ENCODE measurements at regions not wholly inside any gene's neighbourhood (a gene's known extent, or its start where the extent isn't known, plus 50 kb on each side); places are given as distances from the start of the nearest gene placed in this dataset.
"Not testable (repeated sequence)": the region's sequence is repeated elsewhere in the genome, so short reads cannot be mapped to it uniquely, and the experiment has no call there.

DNA sequence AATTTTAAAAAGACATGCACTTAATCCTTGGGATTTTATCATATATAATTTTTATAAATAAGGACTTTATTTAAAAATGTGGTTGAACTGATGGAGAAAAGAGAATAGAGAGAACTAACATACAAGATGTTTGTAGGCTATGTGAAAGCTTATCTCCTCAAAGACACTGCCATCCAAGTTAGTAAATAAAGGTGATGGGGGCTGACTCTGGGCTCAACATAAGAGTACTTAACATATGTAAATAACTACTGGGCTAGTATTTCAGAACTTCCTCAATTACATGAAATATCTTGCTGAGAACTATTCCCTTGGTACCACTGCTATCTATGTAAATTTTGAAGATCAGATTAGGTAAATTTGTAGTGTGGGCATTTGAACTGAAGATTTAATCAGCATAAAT lies 1017.3 kb upstream of the PCDH20 start:
- DNase-seq (ENCODE audit: low read depth, low spot score) = no peak

GRCh38 chr13:62432295-62432694 lies 1016.6 kb upstream of the PCDH20 start:
- WGBS (ENCODE audit: insufficient coverage, insufficient read length) = no CpG with 5 or more reads among the region's 1 CpG
- no peak for DNase-seq (ENCODE audit: low read depth, low spot score)

More for the DNA sequence above, 1017.3 kb upstream of the PCDH20 start:
- no peaks in the 10 kb centered on the region for H3K27me3 ChIP-seq (ENCODE audit: control insufficient read depth, insufficient read depth, low read length)
- no peaks in the 10 kb centered on the region for H3K9me3 ChIP-seq (ENCODE audit: control insufficient read depth, insufficient read depth, low read length)
- no peak overlapping the region for H3K4me3 ChIP-seq (ENCODE audit: low read length)
- no peaks in the 10 kb centered on the region for H3K36me3 ChIP-seq (ENCODE audit: control insufficient read depth, insufficient read depth, low read length)
- H3K27ac ChIP-seq (ENCODE audit: low read length) = no peak overlapping the region
- no peaks in the 10 kb centered on the region for H3K4me1 ChIP-seq (ENCODE audit: control insufficient read depth, insufficient read depth, low read length)

GRCh38 chr13:62431852-62432251 lies 1016.2 kb upstream of the PCDH20 start:
- Histone ChIP-seq H3K27me3 (ENCODE audit: control insufficient read depth, insufficient read depth, low read length) (no peaks in the 10 kb centered on the region), H3K4me1 (ENCODE audit: control insufficient read depth, insufficient read depth, low read length) (no peaks in the 10 kb centered on the region), H3K36me3 (ENCODE audit: control insufficient read depth, insufficient read depth, low read length) (no peaks in the 10 kb centered on the region), H3K4me3 (ENCODE audit: low read length) (no peak overlapping the region), H3K9me3 (ENCODE audit: control insufficient read depth, insufficient read depth, low read length) (no peaks in the 10 kb centered on the region), H3K27ac (ENCODE audit: low read length) (no peak overlapping the region)
- no peak for DNase-seq (ENCODE audit: low read depth, low spot score)

More at GRCh38 chr13:62432295-62432694, 1016.6 kb upstream of the PCDH20 start:
- no peaks in the 10 kb centered on the region for H3K4me1 ChIP-seq (ENCODE audit: control insufficient read depth, insufficient read depth, low read length)
- no peaks in the 10 kb centered on the region for H3K36me3 ChIP-seq (ENCODE audit: control insufficient read depth, insufficient read depth, low read length)
- no peak overlapping the region for H3K27ac ChIP-seq (ENCODE audit: low read length)
- H3K9me3 ChIP-seq (ENCODE audit: control insufficient read depth, insufficient read depth, low read length) = no peaks in the 10 kb centered on the region
- H3K4me3 ChIP-seq (ENCODE audit: low read length) = no peak overlapping the region
- no peaks in the 10 kb centered on the region for H3K27me3 ChIP-seq (ENCODE audit: control insufficient read depth, insufficient read depth, low read length)

GRCh38 chr13:62418872-62419271 lies 1003.2 kb upstream of the PCDH20 start:
- H3K27me3 ChIP-seq (ENCODE audit: control insufficient read depth, insufficient read depth, low read length) = no peaks in the 10 kb centered on the region
- no peak for DNase-seq (ENCODE audit: low read depth, low spot score)
- no peaks in the 10 kb centered on the region for H3K9me3 ChIP-seq (ENCODE audit: control insufficient read depth, insufficient read depth, low read length)
- H3K36me3 ChIP-seq (ENCODE audit: control insufficient read depth, insufficient read depth, low read length) = no peaks in the 10 kb centered on the region
- H3K27ac ChIP-seq (ENCODE audit: low read length) = no peak overlapping the region
- H3K4me1 ChIP-seq (ENCODE audit: control insufficient read depth, insufficient read depth, low read length) = no peaks in the 10 kb centered on the region
- WGBS (ENCODE audit: insufficient coverage, insufficient read length) = no CpG with 5 or more reads among the region's 3 CpGs
- no peak overlapping the region for H3K4me3 ChIP-seq (ENCODE audit: low read length)

- no CpG with 5 or more reads among the region's 4 CpGs for WGBS (ENCODE audit: insufficient coverage, insufficient read length)
- no peak for DNase-seq (ENCODE audit: low read depth, low spot score)
- Histone ChIP-seq H3K27ac (ENCODE audit: low read length) (no peak overlapping the region), H3K27me3 (ENCODE audit: control insufficient read depth, insufficient read depth, low read length) (no peaks in the 10 kb centered on the region), H3K4me3 (ENCODE audit: low read length) (no peak overlapping the region), H3K9me3 (ENCODE audit: control insufficient read depth, insufficient read depth, low read length) (no peaks in the 10 kb centered on the region), H3K4me1 (ENCODE audit: control insufficient read depth, insufficient read depth, low read length) (no peaks in the 10 kb centered on the region), H3K36me3 (ENCODE audit: control insufficient read depth, insufficient read depth, low read length) (no peaks in the 10 kb centered on the region)
These were observed 1002.7 kb upstream of the PCDH20 start for GRCh38 chr13:62418376-62418775.

DNA sequence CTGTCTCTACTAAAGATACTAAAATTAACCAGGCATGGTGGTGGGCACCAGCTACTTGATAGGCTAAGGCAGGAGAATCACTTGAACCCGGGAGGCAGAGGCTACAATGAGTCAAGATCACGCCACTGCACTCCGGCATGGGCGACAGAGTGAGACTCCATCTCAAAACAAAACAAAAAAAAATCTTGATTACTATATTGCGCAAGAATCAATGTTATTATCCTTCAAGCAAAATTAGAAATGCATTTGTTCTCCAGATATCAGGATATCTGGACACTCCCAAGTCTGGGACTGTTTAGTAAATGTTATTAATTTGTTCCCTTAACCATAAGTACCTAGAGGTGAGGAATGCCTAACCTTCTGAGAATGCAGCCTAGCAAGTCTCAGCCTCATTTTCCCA lies 992.2 kb upstream of the PCDH20 start:
- Histone ChIP-seq H3K4me3 (ENCODE audit: low read length) (no peak overlapping the region), H3K36me3 (ENCODE audit: control insufficient read depth, insufficient read depth, low read length) (no peaks in the 10 kb centered on the region), H3K27me3 (ENCODE audit: control insufficient read depth, insufficient read depth, low read length) (no peaks in the 10 kb centered on the region), H3K4me1 (ENCODE audit: control insufficient read depth, insufficient read depth, low read length) (no peaks in the 10 kb centered on the region), H3K9me3 (ENCODE audit: control insufficient read depth, insufficient read depth, low read length) (no peaks in the 10 kb centered on the region), H3K27ac (ENCODE audit: low read length) (no peak overlapping the region)
- WGBS (ENCODE audit: insufficient coverage, insufficient read length) = no CpG with 5 or more reads among the region's 5 CpGs
- DNase-seq (ENCODE audit: low read depth, low spot score) = no peak

DNA sequence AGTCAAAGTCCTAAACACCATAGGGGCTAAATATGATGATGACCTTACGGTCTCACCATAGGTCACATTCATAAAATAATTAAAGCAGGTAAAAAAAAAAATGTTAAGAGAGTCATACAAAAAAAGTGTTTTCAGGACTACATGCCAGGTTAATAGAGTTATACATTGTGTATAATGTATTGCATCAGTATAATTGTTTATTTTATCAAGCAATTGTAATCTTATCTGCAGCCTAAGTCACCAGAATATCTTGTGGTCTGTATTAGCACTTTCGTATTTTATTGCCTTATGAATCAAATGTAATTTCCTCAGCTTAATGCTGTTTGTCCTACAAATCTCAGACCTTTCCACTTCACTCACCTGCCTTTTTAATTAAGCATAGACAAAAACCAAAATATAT lies 972.9 kb upstream of the PCDH20 start:
- WGBS (ENCODE audit: insufficient coverage, insufficient read length) = no CpG with 5 or more reads among the region's 2 CpGs

DNA sequence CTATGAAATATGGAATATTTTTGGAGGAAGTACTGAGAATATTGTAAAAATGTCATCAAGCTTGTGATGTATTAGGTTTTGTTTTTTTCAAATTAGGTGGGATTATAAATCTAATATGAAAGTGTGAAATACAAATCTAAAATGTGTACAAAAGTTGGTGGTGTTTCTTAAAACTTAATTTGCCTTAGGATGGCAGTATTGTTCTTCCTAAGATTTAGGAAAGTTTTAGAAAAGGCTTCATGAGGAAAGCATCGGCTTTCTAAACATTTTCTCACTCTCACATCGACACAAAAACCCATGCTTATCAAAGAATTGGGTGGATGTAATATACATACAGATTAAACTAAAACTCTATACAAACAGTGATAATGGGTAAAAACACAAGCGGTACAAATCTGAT lies 972.0 kb upstream of the PCDH20 start:
- no peaks in the 10 kb centered on the region for H3K9me3 ChIP-seq (ENCODE audit: control insufficient read depth, insufficient read depth, low read length)
- H3K4me1 ChIP-seq (ENCODE audit: control insufficient read depth, insufficient read depth, low read length) = no peaks in the 10 kb centered on the region
- no peak for DNase-seq (ENCODE audit: low read depth, low spot score)
- WGBS (ENCODE audit: insufficient coverage, insufficient read length) = no CpG with 5 or more reads among the region's 3 CpGs
- H3K4me3 ChIP-seq (ENCODE audit: low read length) = no peak overlapping the region
- H3K36me3 ChIP-seq (ENCODE audit: control insufficient read depth, insufficient read depth, low read length) = no peaks in the 10 kb centered on the region
- H3K27me3 ChIP-seq (ENCODE audit: control insufficient read depth, insufficient read depth, low read length) = no peaks in the 10 kb centered on the region
- H3K27ac ChIP-seq (ENCODE audit: low read length) = no peak overlapping the region

More for the DNA sequence above, 972.9 kb upstream of the PCDH20 start:
- no peaks in the 10 kb centered on the region for H3K9me3 ChIP-seq (ENCODE audit: control insufficient read depth, insufficient read depth, low read length)
- no peak for DNase-seq (ENCODE audit: low read depth, low spot score)
- no peak overlapping the region for H3K27ac ChIP-seq (ENCODE audit: low read length)
- H3K36me3 ChIP-seq (ENCODE audit: control insufficient read depth, insufficient read depth, low read length) = no peaks in the 10 kb centered on the region
- no peak overlapping the region for H3K4me3 ChIP-seq (ENCODE audit: low read length)
- H3K4me1 ChIP-seq (ENCODE audit: control insufficient read depth, insufficient read depth, low read length) = no peaks in the 10 kb centered on the region
- no peaks in the 10 kb centered on the region for H3K27me3 ChIP-seq (ENCODE audit: control insufficient read depth, insufficient read depth, low read length)

GRCh38 chr13:62379241-62379640 lies 963.6 kb upstream of the PCDH20 start:
- H3K36me3 ChIP-seq (ENCODE audit: control insufficient read depth, insufficient read depth, low read length); H3K4me1 ChIP-seq (ENCODE audit: control insufficient read depth, insufficient read depth, low read length); H3K4me3 ChIP-seq (ENCODE audit: low read length); DNase-seq (ENCODE audit: low read depth, low spot score); H3K27ac ChIP-seq (ENCODE audit: low read length); H3K27me3 ChIP-seq (ENCODE audit: control insufficient read depth, insufficient read depth, low read length); H3K9me3 ChIP-seq (ENCODE audit: control insufficient read depth, insufficient read depth, low read length): not testable (repeated sequence)
- WGBS (ENCODE audit: insufficient coverage, insufficient read length) = no CpG with 5 or more reads among the region's 21 CpGs

- Histone ChIP-seq H3K4me1 (ENCODE audit: control insufficient read depth, insufficient read depth, low read length) (no peaks in the 10 kb centered on the region), H3K4me3 (ENCODE audit: low read length) (no peak overlapping the region), H3K36me3 (ENCODE audit: control insufficient read depth, insufficient read depth, low read length) (no peaks in the 10 kb centered on the region), H3K27me3 (ENCODE audit: control insufficient read depth, insufficient read depth, low read length) (no peaks in the 10 kb centered on the region), H3K9me3 (ENCODE audit: control insufficient read depth, insufficient read depth, low read length) (no peaks in the 10 kb centered on the region), H3K27ac (ENCODE audit: low read length) (no peak overlapping the region)
- no CpG with 5 or more reads among the region's 1 CpG for WGBS (ENCODE audit: insufficient coverage, insufficient read length)
- DNase-seq (ENCODE audit: low read depth, low spot score) = no peak
These were observed 962.2 kb upstream of the PCDH20 start for GRCh38 chr13:62377838-62378237.

DNA sequence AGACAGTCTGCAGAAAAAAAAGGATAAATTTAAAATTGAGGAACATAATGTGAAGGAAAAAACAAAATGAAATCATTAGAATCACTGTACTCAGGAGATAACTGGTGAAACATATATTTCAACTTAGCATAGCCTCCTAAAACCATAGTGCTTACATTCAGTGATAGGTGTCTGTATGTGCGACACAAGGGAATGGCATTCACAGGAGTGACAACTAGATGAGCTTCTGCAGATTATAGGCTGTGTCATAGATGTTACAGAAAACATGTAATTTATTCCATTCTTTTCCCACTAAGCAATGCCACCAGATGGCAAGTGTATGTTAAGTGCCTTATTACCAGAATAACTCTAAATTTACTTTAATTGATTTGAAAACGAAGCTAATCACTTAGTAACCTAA lies 960.0 kb upstream of the PCDH20 start:
- Histone ChIP-seq H3K4me3 (ENCODE audit: low read length) (no peak overlapping the region), H3K4me1 (ENCODE audit: control insufficient read depth, insufficient read depth, low read length) (no peaks in the 10 kb centered on the region), H3K27me3 (ENCODE audit: control insufficient read depth, insufficient read depth, low read length) (no peaks in the 10 kb centered on the region), H3K36me3 (ENCODE audit: control insufficient read depth, insufficient read depth, low read length) (no peaks in the 10 kb centered on the region), H3K27ac (ENCODE audit: low read length) (no peak overlapping the region), H3K9me3 (ENCODE audit: control insufficient read depth, insufficient read depth, low read length) (no peaks in the 10 kb centered on the region)
- no peak for DNase-seq (ENCODE audit: low read depth, low spot score)
- no CpG with 5 or more reads among the region's 2 CpGs for whole genome bisulfite sequencing (ENCODE audit: insufficient coverage, insufficient read length)

All from iPS DF 6.9 (cell line).